K562 (cell line): ENCODE measurements at regions not wholly inside any gene's neighbourhood (a gene's known extent, or its start where the extent isn't known, plus 50 kb on each side); places are given as distances from the start of the nearest gene placed in this dataset.

Experiments
- FOS ChIP-seq: IDR thresholded peaks from 3 replicates; pipeline ENCODE4 v1.6.1; 2011; ENCODE audit not compliant: insufficient read length; ENCODE audit errors: extremely low read depth
- FOXP1 ChIP-seq: sonication (generic); formaldehyde crosslinking; IDR thresholded peaks from 2 replicates; pipeline ENCODE4 v1.8.0; 2022; ENCODE audit warnings: mild to moderate bottlenecking, missing genetic modification reagents
- HNRNPL ChIP-seq: fragments of 200-400 bp; formaldehyde crosslinking; IDR thresholded peaks from 2 replicates; pipeline ENCODE4 v1.6.1; 2017; ENCODE audit warnings: low read depth, mild to moderate bottlenecking, low read length
- JUND ChIP-seq, 2 experiments: IDR thresholded peaks; 2 replicates in 1 of 2; 3 replicates in 1 of 2; pipeline ENCODE4 v1.6.1; 2011; ENCODE audit warnings: borderline replicate concordance in 2 of 2, low read depth in 2 of 2, low read length in 2 of 2, improper control_type of control experiment in 1 of 2, missing biosample characterization in 1 of 2, missing genetic modification characterization in 1 of 2, missing genetic modification reagents in 1 of 2
- LEF1 ChIP-seq: fragments of 450-650 bp; IDR thresholded peaks from 2 replicates; pipeline ENCODE4 v1.6.1; 2016; ENCODE audit warnings: mild to moderate bottlenecking
- SFPQ ChIP-seq: fragments of 200-400 bp; formaldehyde crosslinking; IDR thresholded peaks from 2 replicates; pipeline ENCODE4 v1.6.1; 2017; ENCODE audit warnings: mild to moderate bottlenecking, low read depth, low read length, moderate library complexity
- TAF15 ChIP-seq: fragments of 200-400 bp; formaldehyde crosslinking; IDR thresholded peaks from 2 replicates; pipeline ENCODE4 v1.6.1; 2017; ENCODE audit warnings: mild to moderate bottlenecking, low read depth, low read length, moderate library complexity
- ZBTB40 ChIP-seq, 2 experiments: fragments of 450-650 bp in 1 of 2; sonication (generic) in 1 of 2; formaldehyde crosslinking in 1 of 2; IDR thresholded peaks; 2 replicates each; pipeline versions ENCODE4 v1.7.1 to v1.9.0; 2016 to 2022; ENCODE audit warnings: inconsistent platforms in 1 of 2, mild to moderate bottlenecking in 1 of 2, missing genetic modification reagents in 1 of 2
- ZNF224 ChIP-seq: sonication (generic); formaldehyde crosslinking; IDR thresholded peaks from 2 replicates; pipeline ENCODE4 v1.8.0; 2022; ENCODE audit warnings: mild to moderate bottlenecking, missing genetic modification reagents
- ZNF347 ChIP-seq: fragments of 450-650 bp; formaldehyde crosslinking; IDR thresholded peaks from 2 replicates; pipeline ENCODE4 v1.4.0; 2020; ENCODE audit warnings: low read depth, mild to moderate bottlenecking, moderate library complexity
- ZNF695 ChIP-seq: fragments of 450-650 bp; formaldehyde crosslinking; IDR thresholded peaks from 2 replicates; pipeline ENCODE4 v1.4.0; 2020; ENCODE audit warnings: mild to moderate bottlenecking, moderate library complexity

- TF ChIP-seq SFPQ (no peak), FOS (no peak), FOXP1 (CRISPR knock-in tag) (no peak), LEF1 (no peak), ZNF224 (CRISPR knock-in tag) (no peak), ZNF347 (no peak), JUND (IDR thresholded peaks at IDR 0.05; ENCODE audit: borderline replicate concordance, low read depth, low read length) (no peak), JUND (tag; IDR thresholded peaks at IDR 0.05; ENCODE audit: borderline replicate concordance, low read depth, low read length) (no peak), ZBTB40 (IDR thresholded peaks at IDR 0.05) (no peak), ZBTB40 (CRISPR knock-in tag; IDR thresholded peaks at IDR 0.05) (no peak), TAF15 (no peak), ZNF695 (no peak), HNRNPL (no peak)
These were observed 332.4 kb downstream of the IRS1 start (continued) for GRCh38 chr2:226467221-226467620.
